Parathyroid adenoma (tissue), 2 donors: ENCODE measurements at regions not wholly inside any gene's neighbourhood (a gene's known extent, or its start where the extent isn't known, plus 50 kb on each side); places are given as distances from the start of the nearest gene placed in this dataset.

Experiments
- H2AFZ ChIP-seq: fragments of 300-600 bp; sonication (generic); one replicate; pipeline ENCODE4 v1.7.0; 2017; ENCODE audit warnings: antibody characterized with exemption, mild to moderate bottlenecking
- H3K27ac ChIP-seq: fragments of 300-600 bp; sonication (generic); one replicate; pipeline ENCODE4 v1.7.0; 2017
- H3K27me3 ChIP-seq: fragments of 300-600 bp; sonication (generic); one replicate; pipeline ENCODE4 v1.7.0; 2017; ENCODE audit warnings: low read length; ENCODE audit not compliant: control insufficient read depth, insufficient read depth
- H3K36me3 ChIP-seq: fragments of 300-600 bp; sonication (generic); one replicate; pipeline ENCODE4 v1.7.0; 2017; ENCODE audit warnings: low read length; ENCODE audit not compliant: control insufficient read depth, insufficient read depth
- H3K4me1 ChIP-seq: fragments of 300-600 bp; sonication (generic); one replicate; pipeline ENCODE4 v1.7.0; 2017; ENCODE audit warnings: control low read depth
- H3K4me2 ChIP-seq: fragments of 300-600 bp; sonication (generic); one replicate; pipeline ENCODE4 v1.7.0; 2017; ENCODE audit warnings: low read length
- H3K4me3 ChIP-seq: fragments of 300-600 bp; sonication (generic); one replicate; pipeline ENCODE4 v1.7.0; 2017; ENCODE audit warnings: low read depth, low read length
- H3K79me2 ChIP-seq: fragments of 300-600 bp; sonication (generic); one replicate; pipeline ENCODE4 v1.7.0; 2017; ENCODE audit warnings: control low read depth
- H3K9ac ChIP-seq: fragments of 300-600 bp; sonication (generic); one replicate; pipeline ENCODE4 v1.7.0; 2017; ENCODE audit warnings: mild to moderate bottlenecking
- H3K9me3 ChIP-seq: fragments of 300-600 bp; sonication (generic); one replicate; pipeline ENCODE4 v1.7.0; 2017; ENCODE audit warnings: low read length; ENCODE audit not compliant: control insufficient read depth
- TF ChIP-seq, protein P1 (sequence below): fragments of 300-600 bp; sonication (generic); IDR thresholded peaks from one replicate; pipeline ENCODE4 v1.7.0; 2017; ENCODE audit warnings: antibody characterized with exemption, mild to moderate bottlenecking
- donor health status: primary hyperparathyroidism.

DNA sequence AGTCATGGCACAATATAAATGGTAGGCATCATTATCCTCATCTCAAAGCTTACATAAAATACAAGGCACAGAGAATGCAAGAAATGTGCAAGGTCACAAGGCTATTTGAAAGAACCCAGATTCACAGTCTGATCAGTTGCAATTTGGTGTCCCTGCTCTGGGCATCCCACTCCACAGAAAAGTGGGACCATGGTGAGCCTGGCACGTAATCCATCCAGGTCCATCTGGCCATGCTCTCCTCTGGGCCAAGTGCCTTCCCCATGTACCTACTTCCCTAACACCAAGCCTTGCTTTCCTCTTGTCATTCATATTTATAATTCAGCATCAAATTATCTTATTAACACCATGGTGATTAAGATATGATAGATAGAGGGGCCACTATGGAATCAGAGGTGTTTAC is 390.0 kb downstream of the CDH11 start:
- no peak overlapping the region for H2AFZ ChIP-seq
- H3K9me3 ChIP-seq, result no peaks in the 10 kb centered on the region
- no peak overlapping the region for H3K27ac ChIP-seq
- H3K4me3 ChIP-seq, result no peak overlapping the region
- no peaks in the 10 kb centered on the region for H3K79me2 ChIP-seq
- no peaks in the 10 kb centered on the region for H3K36me3 ChIP-seq
- H3K27me3 ChIP-seq, result peaks cover 3% of the 10 kb centered on the region
- no peak overlapping the region for H3K9ac ChIP-seq
- H3K4me2 ChIP-seq, result no peak overlapping the region
- H3K4me1 ChIP-seq, result no peaks in the 10 kb centered on the region
- TF ChIP-seq, protein P1, sequence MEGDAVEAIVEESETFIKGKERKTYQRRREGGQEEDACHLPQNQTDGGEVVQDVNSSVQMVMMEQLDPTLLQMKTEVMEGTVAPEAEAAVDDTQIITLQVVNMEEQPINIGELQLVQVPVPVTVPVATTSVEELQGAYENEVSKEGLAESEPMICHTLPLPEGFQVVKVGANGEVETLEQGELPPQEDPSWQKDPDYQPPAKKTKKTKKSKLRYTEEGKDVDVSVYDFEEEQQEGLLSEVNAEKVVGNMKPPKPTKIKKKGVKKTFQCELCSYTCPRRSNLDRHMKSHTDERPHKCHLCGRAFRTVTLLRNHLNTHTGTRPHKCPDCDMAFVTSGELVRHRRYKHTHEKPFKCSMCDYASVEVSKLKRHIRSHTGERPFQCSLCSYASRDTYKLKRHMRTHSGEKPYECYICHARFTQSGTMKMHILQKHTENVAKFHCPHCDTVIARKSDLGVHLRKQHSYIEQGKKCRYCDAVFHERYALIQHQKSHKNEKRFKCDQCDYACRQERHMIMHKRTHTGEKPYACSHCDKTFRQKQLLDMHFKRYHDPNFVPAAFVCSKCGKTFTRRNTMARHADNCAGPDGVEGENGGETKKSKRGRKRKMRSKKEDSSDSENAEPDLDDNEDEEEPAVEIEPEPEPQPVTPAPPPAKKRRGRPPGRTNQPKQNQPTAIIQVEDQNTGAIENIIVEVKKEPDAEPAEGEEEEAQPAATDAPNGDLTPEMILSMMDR, result no peak

DNA sequence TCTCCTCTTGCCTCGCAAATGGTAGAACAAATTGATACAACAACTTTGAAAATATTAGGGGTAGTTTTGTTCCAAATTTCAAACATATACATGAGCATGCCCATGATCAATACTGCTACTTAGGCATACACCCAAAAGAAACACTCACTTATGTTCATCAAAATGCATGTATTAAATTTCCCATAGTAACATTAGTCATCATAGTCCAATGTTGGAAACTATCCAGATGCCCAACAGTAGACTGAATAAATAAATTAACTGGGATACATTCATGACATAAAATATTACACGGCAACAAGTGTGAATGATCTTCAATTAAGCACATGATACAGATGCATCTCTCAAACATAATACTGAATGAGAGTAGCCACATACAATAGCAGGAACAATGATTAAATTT is 391.6 kb downstream of the CDH11 start:
- no peak overlapping the region for H3K4me2 ChIP-seq
- H3K4me1 ChIP-seq, result no peaks in the 10 kb centered on the region
- H3K79me2 ChIP-seq, result no peaks in the 10 kb centered on the region
- no peaks in the 10 kb centered on the region for H3K36me3 ChIP-seq
- no peak overlapping the region for H3K9ac ChIP-seq
- H3K4me3 ChIP-seq, result no peak overlapping the region
- H3K9me3 ChIP-seq, result no peaks in the 10 kb centered on the region
- H2AFZ ChIP-seq, result no peak overlapping the region
- H3K27ac ChIP-seq, result no peak overlapping the region
- TF ChIP-seq, protein P1, result no peak
- no peaks in the 10 kb centered on the region for H3K27me3 ChIP-seq

DNA sequence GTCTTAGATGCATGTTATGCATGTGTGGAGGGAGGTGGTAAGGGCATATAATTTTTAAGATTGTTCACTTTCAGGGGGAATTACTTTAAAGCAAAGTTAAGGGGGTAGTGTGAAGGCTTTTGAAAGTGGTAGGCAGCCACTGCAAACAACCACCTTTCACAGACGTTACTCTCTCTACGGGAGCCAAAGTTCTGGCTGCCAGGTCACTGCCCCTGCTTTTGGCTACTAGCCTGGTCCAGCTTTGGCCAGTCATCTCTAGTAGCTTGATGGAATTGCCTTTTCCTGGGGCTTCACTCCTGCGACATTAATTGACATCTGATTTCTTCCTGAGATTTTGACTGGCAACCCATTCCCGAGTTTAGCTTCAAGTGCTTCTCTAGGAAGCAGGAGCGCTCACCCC is 397.5 kb downstream of the CDH11 start:
- Histone ChIP-seq H3K36me3 (no peaks in the 10 kb centered on the region), H2AFZ (no peak overlapping the region), H3K4me2 (no peak overlapping the region), H3K9me3 (no peaks in the 10 kb centered on the region), H3K4me3 (no peak overlapping the region), H3K79me2 (no peaks in the 10 kb centered on the region), H3K9ac (no peak overlapping the region), H3K4me1 (no peaks in the 10 kb centered on the region), H3K27me3 (no peaks in the 10 kb centered on the region), H3K27ac (no peak overlapping the region)
- TF ChIP-seq, protein P1, result no peak

- no peak overlapping the region for H3K4me2 ChIP-seq
- no peaks in the 10 kb centered on the region for H3K27me3 ChIP-seq
- no peak overlapping the region for H3K4me3 ChIP-seq
- no peaks in the 10 kb centered on the region for H3K79me2 ChIP-seq
- TF ChIP-seq, protein P1, result no peak
- no peaks in the 10 kb centered on the region for H3K4me1 ChIP-seq
- no peaks in the 10 kb centered on the region for H3K9me3 ChIP-seq
- no peak overlapping the region for H3K9ac ChIP-seq
- no peak overlapping the region for H2AFZ ChIP-seq
- no peak overlapping the region for H3K27ac ChIP-seq
- no peaks in the 10 kb centered on the region for H3K36me3 ChIP-seq
These were observed 403.4 kb downstream of the CDH11 start for GRCh38 chr16:64718486-64718885.

DNA sequence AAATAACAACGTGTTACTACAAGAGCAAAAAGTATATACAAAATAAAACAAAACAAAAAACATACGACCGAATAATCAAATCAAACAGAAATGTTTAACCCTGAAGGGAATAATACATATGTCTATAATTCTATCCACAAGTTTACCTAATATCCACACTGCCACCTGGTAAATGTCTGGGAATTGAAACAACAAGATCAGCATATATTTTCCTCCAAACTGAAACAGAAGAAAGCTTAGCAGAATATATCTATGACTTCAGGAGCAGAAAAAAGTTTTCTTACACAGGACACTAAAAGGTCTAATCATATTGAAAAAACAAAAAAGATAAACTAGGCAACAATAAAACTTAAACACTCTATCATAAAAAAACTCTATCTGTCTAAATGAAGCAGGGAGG is 404.0 kb downstream of the CDH11 start:
- Histone ChIP-seq H3K27me3 (no peaks in the 10 kb centered on the region), H3K9me3 (no peaks in the 10 kb centered on the region), H3K9ac (no peak overlapping the region), H3K27ac (no peak overlapping the region), H3K36me3 (no peaks in the 10 kb centered on the region), H3K79me2 (no peaks in the 10 kb centered on the region), H3K4me1 (no peaks in the 10 kb centered on the region), H3K4me3 (no peak overlapping the region), H2AFZ (no peak overlapping the region), H3K4me2 (no peak overlapping the region)
- TF ChIP-seq, protein P1, result no peak
